GM23338 (cell line): ENCODE measurements at regions not wholly inside any gene's neighbourhood (a gene's known extent, or its start where the extent isn't known, plus 50 kb on each side); places are given as distances from the start of the nearest gene placed in this dataset.

Experiments
- ATAC-seq: fragments of 200-7000 bp; cut with Tn5 transposase; 3 replicates; pipeline ENCODE4 v1.9.1; 2020
- DNase-seq: peaks from one replicate; pipeline ENCODE4 v3.0.0-alpha.2; 2015; ENCODE audit warnings: low spot score
- H2AFZ ChIP-seq: fragments of 200-600 bp; sonication (generic); 2 replicates; pipeline ENCODE4 v1.8.0; 2016; ENCODE audit warnings: antibody characterized with exemption, mild to moderate bottlenecking, moderate library complexity
- H3F3A ChIP-seq: fragments of 200-600 bp; sonication (generic); replicated peaks from 2 replicates; pipeline ENCODE4 v1.8.0; 2017; ENCODE audit warnings: antibody characterized with exemption, mixed run types, low read depth
- H3K27ac ChIP-seq: fragments of 200-600 bp; sonication (generic); 2 replicates; pipeline ENCODE4 v1.6.1; 2016; ENCODE audit warnings: low read depth
- H3K27me3 ChIP-seq: fragments of 200-600 bp; sonication (generic); 2 replicates; pipeline ENCODE4 v1.8.0; 2016; ENCODE audit warnings: mild to moderate bottlenecking, mixed run types, moderate library complexity; ENCODE audit not compliant: insufficient read depth
- H3K36me3 ChIP-seq: fragments of 200-600 bp; sonication (generic); 2 replicates; pipeline ENCODE4 v1.8.0; 2016; ENCODE audit warnings: mild to moderate bottlenecking; ENCODE audit not compliant: insufficient read depth
- H3K4me1 ChIP-seq: fragments of 200-600 bp; sonication (generic); 2 replicates; pipeline ENCODE4 v1.8.0; 2016; ENCODE audit warnings: mild to moderate bottlenecking, moderate library complexity; ENCODE audit not compliant: insufficient read depth
- H3K4me2 ChIP-seq: fragments of 200-600 bp; sonication (generic); 2 replicates; pipeline ENCODE4 v1.7.1; 2017; ENCODE audit warnings: mixed run types
- H3K4me3 ChIP-seq: fragments of 200-600 bp; sonication (generic); 2 replicates; pipeline ENCODE4 v1.6.1; 2016; ENCODE audit warnings: mixed run types
- H3K79me2 ChIP-seq: fragments of 200-600 bp; sonication (generic); replicated peaks from 2 replicates; pipeline ENCODE4 v1.8.0; 2017; ENCODE audit warnings: mild to moderate bottlenecking; ENCODE audit not compliant: insufficient read depth
- H3K9me2 ChIP-seq: fragments of 200-600 bp; sonication (generic); 2 replicates; pipeline ENCODE4 v1.8.0; 2017; ENCODE audit not compliant: insufficient read depth
- H4K20me1 ChIP-seq: fragments of 200-600 bp; sonication (generic); replicated peaks from 2 replicates; pipeline ENCODE4 v1.8.0; 2017; ENCODE audit warnings: mild to moderate bottlenecking; ENCODE audit not compliant: insufficient read depth
- H3K27ac Mint-ChIP-seq: 2 replicates; pipeline ENCODE4 v1.8.0; 2020; ENCODE audit warnings: inconsistent platforms, mild to moderate bottlenecking, moderate library complexity, mixed read lengths
- H3K27me3 Mint-ChIP-seq: 3 replicates; pipeline ENCODE4 v1.8.0; 2022; ENCODE audit warnings: low read depth, mild to moderate bottlenecking, moderate library complexity, mixed read lengths, inconsistent platforms; ENCODE audit not compliant: insufficient read depth, poor library complexity
- H3K36me3 Mint-ChIP-seq: 3 replicates; pipeline ENCODE4 v1.8.0; 2021; ENCODE audit warnings: low read depth, mild to moderate bottlenecking, inconsistent platforms, moderate library complexity, mixed read lengths
- H3K4me1 Mint-ChIP-seq: 3 replicates; pipeline ENCODE4 v1.8.0; 2020; ENCODE audit warnings: mild to moderate bottlenecking, inconsistent platforms, mixed read lengths
- H3K4me3 Mint-ChIP-seq: 3 replicates; pipeline ENCODE4 v1.8.0; 2021; ENCODE audit warnings: moderate library complexity, mild to moderate bottlenecking, inconsistent platforms, mixed read lengths
- H3K9me3 Mint-ChIP-seq: 3 replicates; pipeline ENCODE4 v1.8.0; 2020; ENCODE audit warnings: moderate library complexity, mild to moderate bottlenecking, inconsistent platforms, mixed read lengths
- CREB1 ChIP-seq: fragments of 250-450 bp; sonication (Bioruptor Pico); IDR thresholded peaks from 2 replicates; pipeline ENCODE4 v1.5.0; 2020; ENCODE audit warnings: low read depth, mild to moderate bottlenecking, moderate library complexity
- CTCF ChIP-seq, 2 experiments: fragments of 200-600 bp in 1 of 2; sonication (generic) in 1 of 2; conservative IDR thresholded peaks; 2 replicates each; pipeline versions ENCODE4 v1.5.1 to v1.6.1; 2016 to 2017; ENCODE audit warnings: antibody characterized with exemption in 2 of 2, low read depth in 2 of 2, mild to moderate bottlenecking in 2 of 2, moderate library complexity in 1 of 2
- EZH2 ChIP-seq: fragments of 200-600 bp; sonication (generic); IDR thresholded peaks from one replicate; pipeline ENCODE4 v1.8.0; 2017; ENCODE audit warnings: antibody characterized with exemption, mild to moderate bottlenecking, low read depth; ENCODE audit not compliant: unreplicated experiment
- EZH2phosphoT487 ChIP-seq: fragments of 200-600 bp; sonication (generic); IDR thresholded peaks from one replicate; pipeline ENCODE4 v1.8.1; 2018; ENCODE audit warnings: antibody characterized with exemption; ENCODE audit not compliant: unreplicated experiment
- JUNB ChIP-seq: IDR thresholded peaks from one replicate; pipeline ENCODE4 v1.6.1; 2016; ENCODE audit warnings: antibody characterized with exemption; ENCODE audit not compliant: unreplicated experiment
- NANOG ChIP-seq: IDR thresholded peaks from 2 replicates; pipeline ENCODE4 v1.6.1; 2016; ENCODE audit warnings: antibody characterized with exemption, borderline replicate concordance
- POLR2AphosphoS5 ChIP-seq: IDR thresholded peaks from 2 replicates; pipeline ENCODE4 v1.6.1; 2016; ENCODE audit warnings: antibody characterized with exemption, low read depth
- REST ChIP-seq: IDR thresholded peaks from one replicate; pipeline ENCODE4 v1.6.1; 2018; ENCODE audit warnings: antibody characterized with exemption; ENCODE audit not compliant: unreplicated experiment
- STAT1 ChIP-seq: IDR thresholded peaks from one replicate; pipeline ENCODE4 v1.6.1; 2016; ENCODE audit warnings: antibody characterized with exemption; ENCODE audit not compliant: unreplicated experiment
- ZNF114 ChIP-seq: fragments of 250-450 bp; sonication (Bioruptor Pico); IDR thresholded peaks from 2 replicates; pipeline ENCODE4 v1.5.0; 2020; ENCODE audit warnings: mild to moderate bottlenecking, moderate library complexity
- ZNF331 ChIP-seq: fragments of 250-450 bp; sonication (Bioruptor Pico); IDR thresholded peaks from 2 replicates; pipeline ENCODE4 v1.5.0; 2020; ENCODE audit warnings: low read depth, mild to moderate bottlenecking, moderate library complexity
- ZNF462 ChIP-seq: fragments of 250-450 bp; sonication (Bioruptor Pico); IDR thresholded peaks from 2 replicates; pipeline ENCODE4 v1.5.0; 2020; ENCODE audit warnings: mild to moderate bottlenecking, moderate library complexity
- TF ChIP-seq, protein P1 (sequence below): IDR thresholded peaks from 2 replicates; pipeline ENCODE4 v1.6.1; 2016; ENCODE audit warnings: antibody characterized with exemption

DNA sequence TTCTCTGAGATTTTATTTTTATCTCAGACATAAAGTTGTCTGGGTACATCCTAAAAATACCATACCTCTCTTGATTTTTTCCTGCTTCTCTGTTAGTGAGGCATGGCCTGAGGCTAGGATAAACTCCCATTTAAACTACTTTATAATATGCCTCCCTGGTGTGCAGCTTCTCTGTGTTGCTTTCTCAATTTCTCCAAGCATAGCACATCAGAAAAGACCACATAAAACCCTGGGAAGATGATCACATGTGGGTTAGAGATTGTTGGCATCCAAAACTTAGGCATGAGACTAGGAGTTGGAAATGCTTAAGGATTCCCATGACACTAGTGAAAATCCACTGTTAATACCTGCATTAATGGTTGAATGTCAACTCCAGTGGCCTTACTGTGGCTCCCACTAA is 254.6 kb downstream of the RND3 start:
- Histone ChIP-seq H3K4me2 (no peak overlapping the region), H3K36me3 (no peaks in the 10 kb centered on the region), H3K27ac (no peak overlapping the region), H3K4me1 (no peaks in the 10 kb centered on the region), H3F3A (no peaks in the 10 kb centered on the region), H3K27me3 (no peaks in the 10 kb centered on the region), H3K4me3 (no peak overlapping the region), H4K20me1 (no peaks in the 10 kb centered on the region), H3K9me2 (no peaks in the 10 kb centered on the region), H2AFZ (no peak overlapping the region), H3K79me2 (no peaks in the 10 kb centered on the region)
- Mint-ChIP-seq H3K27me3 (no peaks in the 10 kb centered on the region), H3K4me3 (no peak overlapping the region), H3K27ac (no peak overlapping the region), H3K9me3 (no peaks in the 10 kb centered on the region), H3K36me3 (no peaks in the 10 kb centered on the region), H3K4me1 (no peaks in the 10 kb centered on the region)
- DNase-seq (no peak), ATAC-seq (no peak)
- TF ChIP-seq ZNF331 (no peak), ZNF114 (CRISPR knock-in tag) (no peak), JUNB (no peak), CTCF (conservative IDR thresholded peaks at IDR 0.05; ENCODE audit: low read depth in 2 of 2) (no peak), REST (no peak), ZNF462 (CRISPR knock-in tag) (no peak), CREB1 (CRISPR knock-in tag) (no peak), STAT1 (no peak), EZH2 (no peak), POLR2AphosphoS5 (no peak), EZH2phosphoT487 (no peak), NANOG (no peak)
- TF ChIP-seq, protein P1, sequence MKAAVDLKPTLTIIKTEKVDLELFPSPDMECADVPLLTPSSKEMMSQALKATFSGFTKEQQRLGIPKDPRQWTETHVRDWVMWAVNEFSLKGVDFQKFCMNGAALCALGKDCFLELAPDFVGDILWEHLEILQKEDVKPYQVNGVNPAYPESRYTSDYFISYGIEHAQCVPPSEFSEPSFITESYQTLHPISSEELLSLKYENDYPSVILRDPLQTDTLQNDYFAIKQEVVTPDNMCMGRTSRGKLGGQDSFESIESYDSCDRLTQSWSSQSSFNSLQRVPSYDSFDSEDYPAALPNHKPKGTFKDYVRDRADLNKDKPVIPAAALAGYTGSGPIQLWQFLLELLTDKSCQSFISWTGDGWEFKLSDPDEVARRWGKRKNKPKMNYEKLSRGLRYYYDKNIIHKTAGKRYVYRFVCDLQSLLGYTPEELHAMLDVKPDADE = no peak
